GM12891 (cell line): ENCODE measurements at regions not wholly inside any gene's neighbourhood (a gene's known extent, or its start where the extent isn't known, plus 50 kb on each side); places are given as distances from the start of the nearest gene placed in this dataset.

Experiments
- POLR2A ChIP-seq: IDR thresholded peaks from 2 replicates; pipeline ENCODE4 v1.6.1; 2011; ENCODE audit warnings: low read depth, low read length, control low read depth
- POLR2AphosphoS5 ChIP-seq: IDR thresholded peaks from 2 replicates; pipeline ENCODE4 v1.6.1; 2011; ENCODE audit warnings: low read depth, low read length, control low read depth
- POU2F2 ChIP-seq: IDR thresholded peaks from 2 replicates; pipeline ENCODE4 v1.6.1; 2011; ENCODE audit warnings: low read depth, mild to moderate bottlenecking, control low read depth, low read length, moderate library complexity
- TAF1 ChIP-seq: IDR thresholded peaks from 2 replicates; pipeline ENCODE4 v1.6.1; 2011; ENCODE audit warnings: low read depth, low read length, control low read depth

DNA sequence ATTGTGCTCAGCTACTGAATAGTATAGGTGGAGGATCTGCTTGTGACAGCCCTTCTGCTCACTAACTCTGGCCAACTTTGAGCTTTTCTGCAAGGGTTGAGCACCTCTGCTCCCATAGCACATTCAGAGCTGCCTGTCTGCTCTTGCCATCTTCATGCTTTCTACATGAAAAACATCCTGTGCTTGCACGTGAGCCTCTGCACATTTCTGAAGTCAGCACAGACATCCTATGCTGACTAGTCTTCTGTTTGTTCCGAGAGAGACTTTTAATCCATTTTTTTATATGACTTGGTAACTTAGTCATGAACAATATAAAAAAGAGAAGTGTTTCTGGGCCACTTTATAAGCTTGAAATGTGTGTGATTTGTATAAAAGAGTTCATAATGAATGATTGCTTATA lies 969.3 kb downstream of the TMTC2 start:
- TF ChIP-seq POLR2A = no peak
- TF ChIP-seq TAF1 = no peak
- TF ChIP-seq POLR2AphosphoS5 = no peak
- no peak for TF ChIP-seq POU2F2
